ENCODE measurements at regions not wholly inside any gene's neighbourhood (a gene's known extent, or its start where the extent isn't known, plus 50 kb on each side); places are given as distances from the start of the nearest gene placed in this dataset.

DNA sequence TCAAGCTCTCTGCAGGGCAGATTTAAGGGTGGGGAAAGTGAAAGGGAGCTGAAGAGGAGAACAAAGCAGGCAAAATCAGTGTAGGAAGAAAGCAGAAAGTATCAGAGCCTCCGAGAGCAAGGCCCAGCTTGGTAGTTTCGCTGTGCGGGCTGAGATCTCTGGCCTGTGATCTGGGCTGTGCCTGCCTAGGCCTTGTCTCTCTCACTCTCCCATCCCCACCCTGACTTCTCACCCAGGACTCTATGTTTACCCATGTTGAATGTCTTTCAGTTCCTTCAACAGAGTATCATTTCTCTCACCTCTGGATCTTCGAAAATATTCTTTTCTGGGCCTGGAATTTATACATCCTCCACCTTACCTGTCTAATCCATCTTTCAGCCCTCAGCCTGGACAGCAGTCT, 391.3 kb downstream of the FOXO1 start:
- H3K36me3 ChIP-seq (ENCODE audit: control insufficient read depth in 5 of 5, insufficient read depth in 5 of 5, low read length in 5 of 5) = no peaks in the 10 kb centered on the region
- no peak overlapping the region for H3K4me3 ChIP-seq (ENCODE audit: low read depth in 1 of 5, low read length in 5 of 5)
- H3K9ac ChIP-seq (ENCODE audit: low read length in 5 of 5) = no peak overlapping the region
- peaks cover 6 to 51% (median 47%) of the 10 kb centered on the region in 5 donors for H3K4me1 ChIP-seq (ENCODE audit: control insufficient read depth in 5 of 5, insufficient read depth in 5 of 5, low read length in 5 of 5)
- H3K9me3 ChIP-seq (ENCODE audit: control insufficient read depth in 5 of 5, low read length in 5 of 5) = no peaks in the 10 kb centered on the region
- H3K27me3 ChIP-seq (ENCODE audit: control insufficient read depth in 5 of 5, insufficient read depth in 4 of 5, low read length in 5 of 5) = no peaks in the 10 kb centered on the region
- H3K27ac ChIP-seq (ENCODE audit: low read depth, low read length) = peak overlapping the region; percentile 27

DNA sequence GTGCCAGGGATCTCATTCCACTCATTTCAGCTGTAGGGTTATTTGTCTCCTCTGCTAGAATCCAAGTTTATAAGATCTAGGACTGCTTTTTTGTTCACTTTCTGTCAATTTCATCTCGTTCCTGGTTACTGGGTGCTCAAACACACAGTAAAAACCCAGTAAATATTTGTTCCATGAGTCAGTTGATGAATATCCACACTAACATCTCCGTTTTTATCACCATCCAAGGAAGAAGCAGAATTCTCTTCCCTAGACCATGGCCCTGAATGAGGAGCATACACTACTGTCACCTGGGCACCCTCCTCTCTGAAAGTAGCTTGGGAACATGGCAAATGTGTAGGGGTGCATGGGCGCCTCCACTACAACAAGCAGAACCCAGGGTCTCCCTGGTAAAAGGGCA, 390.8 kb downstream of the FOXO1 start:
- Histone ChIP-seq H3K27ac (ENCODE audit: low read depth, low read length) (peak overlapping the region; percentile 27), H3K4me1 (ENCODE audit: control insufficient read depth in 5 of 5, insufficient read depth in 5 of 5, low read length in 5 of 5) (peaks cover 6 to 50% (median 47%) of the 10 kb centered on the region in 5 donors), H3K4me3 (ENCODE audit: low read depth in 1 of 5, low read length in 5 of 5) (no peak overlapping the region), H3K9ac (ENCODE audit: low read length in 5 of 5) (no peak overlapping the region), H3K9me3 (ENCODE audit: control insufficient read depth in 5 of 5, low read length in 5 of 5) (no peaks in the 10 kb centered on the region), H3K27me3 (ENCODE audit: control insufficient read depth in 5 of 5, insufficient read depth in 4 of 5, low read length in 5 of 5) (no peaks in the 10 kb centered on the region), H3K36me3 (ENCODE audit: control insufficient read depth in 5 of 5, insufficient read depth in 5 of 5, low read length in 5 of 5) (no peaks in the 10 kb centered on the region)

GRCh38 chr13:40283666-40284065, 382.8 kb downstream of the FOXO1 start:
- no peak overlapping the region for H3K4me3 ChIP-seq (ENCODE audit: low read depth in 1 of 5, low read length in 5 of 5)
- no peak overlapping the region for H3K27ac ChIP-seq (ENCODE audit: low read depth, low read length)
- H3K27me3 ChIP-seq (ENCODE audit: control insufficient read depth in 5 of 5, insufficient read depth in 4 of 5, low read length in 5 of 5) = no peaks in the 10 kb centered on the region
- no peaks in the 10 kb centered on the region for H3K9me3 ChIP-seq (ENCODE audit: control insufficient read depth in 5 of 5, low read length in 5 of 5)
- no peak overlapping the region for H3K9ac ChIP-seq (ENCODE audit: low read length in 5 of 5)
- no peaks in the 10 kb centered on the region for H3K4me1 ChIP-seq (ENCODE audit: control insufficient read depth in 5 of 5, insufficient read depth in 5 of 5, low read length in 5 of 5)
- H3K36me3 ChIP-seq (ENCODE audit: control insufficient read depth in 5 of 5, insufficient read depth in 5 of 5, low read length in 5 of 5) = no peaks in the 10 kb centered on the region

DNA sequence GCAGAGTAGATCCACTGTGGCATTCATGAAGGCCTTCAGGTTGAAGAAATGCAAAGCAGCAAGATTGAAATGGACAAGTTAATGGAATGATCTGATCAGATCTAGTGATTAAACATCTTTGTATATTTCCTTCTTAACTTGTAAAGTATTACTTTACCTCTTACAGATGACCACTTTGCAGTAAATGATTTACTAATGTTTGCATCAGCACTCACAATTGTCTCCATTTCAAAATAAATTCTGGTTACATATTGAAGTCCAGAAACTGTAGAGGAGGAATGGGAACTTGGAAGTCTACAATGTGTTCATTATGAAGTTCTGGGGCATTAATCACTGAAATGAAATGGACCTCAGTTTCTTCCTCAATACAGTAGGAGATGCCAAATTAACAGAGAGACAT, 380.8 kb downstream of the FOXO1 start:
- no peaks in the 10 kb centered on the region for H3K4me1 ChIP-seq (ENCODE audit: control insufficient read depth in 5 of 5, insufficient read depth in 5 of 5, low read length in 5 of 5)
- no peaks in the 10 kb centered on the region for H3K36me3 ChIP-seq (ENCODE audit: control insufficient read depth in 5 of 5, insufficient read depth in 5 of 5, low read length in 5 of 5)
- no peak overlapping the region for H3K4me3 ChIP-seq (ENCODE audit: low read depth in 1 of 5, low read length in 5 of 5)
- H3K27me3 ChIP-seq (ENCODE audit: control insufficient read depth in 5 of 5, insufficient read depth in 4 of 5, low read length in 5 of 5) = no peaks in the 10 kb centered on the region
- no peak overlapping the region for H3K27ac ChIP-seq (ENCODE audit: low read depth, low read length)
- H3K9ac ChIP-seq (ENCODE audit: low read length in 5 of 5) = no peak overlapping the region
- no peaks in the 10 kb centered on the region for H3K9me3 ChIP-seq (ENCODE audit: control insufficient read depth in 5 of 5, low read length in 5 of 5)

DNA sequence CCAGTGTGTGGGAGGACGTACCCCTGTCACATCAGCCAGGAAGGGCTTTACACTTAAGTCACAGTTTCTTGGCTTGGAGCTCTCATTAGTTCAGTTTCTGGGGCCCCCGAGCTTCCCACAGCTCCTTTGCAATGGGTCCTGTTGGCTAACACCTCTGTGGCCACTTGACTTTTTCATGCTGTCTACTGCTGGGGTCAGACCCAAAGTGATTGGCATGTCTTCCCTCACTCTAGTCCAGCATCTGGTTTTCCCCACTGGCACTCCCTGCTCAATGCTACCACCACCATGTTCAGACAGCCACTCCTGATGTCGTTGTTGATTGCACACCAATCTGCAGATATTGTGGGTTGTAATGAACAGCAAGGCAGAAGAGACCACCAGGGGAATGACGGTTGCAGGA, 379.0 kb downstream of the FOXO1 start:
- Histone ChIP-seq H3K27ac (ENCODE audit: low read depth, low read length) (no peak overlapping the region), H3K36me3 (ENCODE audit: control insufficient read depth in 5 of 5, insufficient read depth in 5 of 5, low read length in 5 of 5) (no peaks in the 10 kb centered on the region), H3K9me3 (ENCODE audit: control insufficient read depth in 5 of 5, low read length in 5 of 5) (no peaks in the 10 kb centered on the region), H3K27me3 (ENCODE audit: control insufficient read depth in 5 of 5, insufficient read depth in 4 of 5, low read length in 5 of 5) (no peaks in the 10 kb centered on the region), H3K4me1 (ENCODE audit: control insufficient read depth in 5 of 5, insufficient read depth in 5 of 5, low read length in 5 of 5) (no peaks in the 10 kb centered on the region), H3K9ac (ENCODE audit: low read length in 5 of 5) (no peak overlapping the region), H3K4me3 (ENCODE audit: low read depth in 1 of 5, low read length in 5 of 5) (no peak overlapping the region)

- H3K4me3 ChIP-seq (ENCODE audit: low read depth in 1 of 5, low read length in 5 of 5) = no peak overlapping the region
- H3K9ac ChIP-seq (ENCODE audit: low read length in 5 of 5) = no peak overlapping the region
- no peaks in the 10 kb centered on the region for H3K27me3 ChIP-seq (ENCODE audit: control insufficient read depth in 5 of 5, insufficient read depth in 4 of 5, low read length in 5 of 5)
- no peak overlapping the region for H3K27ac ChIP-seq (ENCODE audit: low read depth, low read length)
- H3K4me1 ChIP-seq (ENCODE audit: control insufficient read depth in 5 of 5, insufficient read depth in 5 of 5, low read length in 5 of 5) = no peaks in the 10 kb centered on the region
- no peaks in the 10 kb centered on the region for H3K9me3 ChIP-seq (ENCODE audit: control insufficient read depth in 5 of 5, low read length in 5 of 5)
- H3K36me3 ChIP-seq (ENCODE audit: control insufficient read depth in 5 of 5, insufficient read depth in 5 of 5, low read length in 5 of 5) = no peaks in the 10 kb centered on the region
Observed at GRCh38 chr13:40288259-40288658, 378.2 kb downstream of the FOXO1 start.

- Histone ChIP-seq H3K27ac (ENCODE audit: low read depth, low read length) (no peak overlapping the region), H3K36me3 (ENCODE audit: control insufficient read depth in 5 of 5, insufficient read depth in 5 of 5, low read length in 5 of 5) (no peaks in the 10 kb centered on the region), H3K4me1 (ENCODE audit: control insufficient read depth in 5 of 5, insufficient read depth in 5 of 5, low read length in 5 of 5) (no peaks in the 10 kb centered on the region), H3K27me3 (ENCODE audit: control insufficient read depth in 5 of 5, insufficient read depth in 4 of 5, low read length in 5 of 5) (no peaks in the 10 kb centered on the region), H3K4me3 (ENCODE audit: low read depth in 1 of 5, low read length in 5 of 5) (no peak overlapping the region), H3K9ac (ENCODE audit: low read length in 5 of 5) (no peak overlapping the region), H3K9me3 (ENCODE audit: control insufficient read depth in 5 of 5, low read length in 5 of 5) (peaks cover 0 to 4% (median under 1%) of the 10 kb centered on the region in 5 donors)
Observed at GRCh38 chr13:40290758-40291157, 375.7 kb downstream of the FOXO1 start.

GRCh38 chr13:40292108-40292507, 374.3 kb downstream of the FOXO1 start:
- Histone ChIP-seq H3K9me3 (ENCODE audit: control insufficient read depth in 5 of 5, low read length in 5 of 5) (peaks cover 0 to 15% (median 10%) of the 10 kb centered on the region in 5 donors), H3K36me3 (ENCODE audit: control insufficient read depth in 5 of 5, insufficient read depth in 5 of 5, low read length in 5 of 5) (no peaks in the 10 kb centered on the region), H3K27me3 (ENCODE audit: control insufficient read depth in 5 of 5, insufficient read depth in 4 of 5, low read length in 5 of 5) (no peaks in the 10 kb centered on the region), H3K9ac (ENCODE audit: low read length in 5 of 5) (no peak overlapping the region), H3K27ac (ENCODE audit: low read depth, low read length) (no peak overlapping the region), H3K4me1 (ENCODE audit: control insufficient read depth in 5 of 5, insufficient read depth in 5 of 5, low read length in 5 of 5) (no peaks in the 10 kb centered on the region), H3K4me3 (ENCODE audit: low read depth in 1 of 5, low read length in 5 of 5) (no peak overlapping the region)

DNA sequence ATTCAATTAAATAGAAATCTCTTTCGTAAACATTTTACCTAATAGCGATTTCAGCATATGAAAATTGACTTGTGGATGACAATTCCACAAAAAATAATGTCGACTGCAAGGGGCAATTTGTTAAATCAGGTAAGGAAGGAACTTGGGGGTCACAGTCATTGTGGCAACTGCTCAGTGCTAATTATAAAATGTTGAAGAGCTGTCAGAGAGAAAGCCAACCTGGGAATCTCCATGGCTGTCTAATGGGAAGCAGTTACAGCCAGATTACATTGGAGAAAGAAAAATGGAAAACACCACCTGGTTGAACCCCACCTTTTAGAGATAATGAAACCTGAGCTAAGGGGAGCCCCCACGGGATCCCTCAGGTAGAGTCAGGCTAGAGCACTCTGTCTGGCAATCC, 373.9 kb downstream of the FOXO1 start:
- Histone ChIP-seq H3K36me3 (ENCODE audit: control insufficient read depth in 5 of 5, insufficient read depth in 5 of 5, low read length in 5 of 5) (no peaks in the 10 kb centered on the region), H3K27ac (ENCODE audit: low read depth, low read length) (no peak overlapping the region), H3K9me3 (ENCODE audit: control insufficient read depth in 5 of 5, low read length in 5 of 5) (peaks cover 0 to 15% (median 10%) of the 10 kb centered on the region in 5 donors), H3K4me1 (ENCODE audit: control insufficient read depth in 5 of 5, insufficient read depth in 5 of 5, low read length in 5 of 5) (no peaks in the 10 kb centered on the region), H3K9ac (ENCODE audit: low read length in 5 of 5) (no peak overlapping the region), H3K4me3 (ENCODE audit: low read depth in 1 of 5, low read length in 5 of 5) (no peak overlapping the region), H3K27me3 (ENCODE audit: control insufficient read depth in 5 of 5, insufficient read depth in 4 of 5, low read length in 5 of 5) (no peaks in the 10 kb centered on the region)

- Histone ChIP-seq H3K4me3 (ENCODE audit: low read depth in 1 of 5, low read length in 5 of 5) (no peak overlapping the region), H3K27me3 (ENCODE audit: control insufficient read depth in 5 of 5, insufficient read depth in 4 of 5, low read length in 5 of 5) (no peaks in the 10 kb centered on the region), H3K9ac (ENCODE audit: low read length in 5 of 5) (no peak overlapping the region), H3K36me3 (ENCODE audit: control insufficient read depth in 5 of 5, insufficient read depth in 5 of 5, low read length in 5 of 5) (no peaks in the 10 kb centered on the region), H3K27ac (ENCODE audit: low read depth, low read length) (no peak overlapping the region), H3K9me3 (ENCODE audit: control insufficient read depth in 5 of 5, low read length in 5 of 5) (peaks cover 0 to 9% (median 7%) of the 10 kb centered on the region in 5 donors), H3K4me1 (ENCODE audit: control insufficient read depth in 5 of 5, insufficient read depth in 5 of 5, low read length in 5 of 5) (peaks cover 0 to 6% (median 0%) of the 10 kb centered on the region in 5 donors)
Observed at GRCh38 chr13:40302351-40302750, 364.1 kb downstream of the FOXO1 start.

DNA sequence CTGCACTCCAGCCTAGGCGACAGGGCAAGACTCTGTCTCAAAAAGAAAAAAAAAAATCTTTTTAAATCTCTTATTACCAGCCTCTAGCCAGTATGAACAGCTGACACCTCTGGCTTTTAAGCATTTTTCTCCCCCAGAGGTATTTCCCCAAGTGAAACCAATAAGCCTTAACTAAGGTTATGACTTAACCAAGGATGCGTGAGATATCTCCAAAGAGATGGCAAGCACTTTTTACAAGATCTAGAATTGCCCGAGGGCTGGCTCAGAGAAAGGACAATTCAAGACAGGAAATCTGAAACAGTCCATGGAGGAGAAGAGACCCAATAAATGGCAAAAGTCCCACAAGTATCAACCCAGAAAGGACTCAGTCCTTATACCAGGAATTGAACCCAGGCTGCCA, 362.1 kb downstream of the FOXO1 start:
- H3K36me3 ChIP-seq (ENCODE audit: control insufficient read depth in 5 of 5, insufficient read depth in 5 of 5, low read length in 5 of 5) = peaks cover 0 to 5% (median 0%) of the 10 kb centered on the region in 5 donors
- H3K9ac ChIP-seq (ENCODE audit: low read length in 5 of 5) = no peak overlapping the region
- H3K27ac ChIP-seq (ENCODE audit: low read depth, low read length) = no peak overlapping the region
- H3K4me1 ChIP-seq (ENCODE audit: control insufficient read depth in 5 of 5, insufficient read depth in 5 of 5, low read length in 5 of 5) = no peaks in the 10 kb centered on the region
- H3K4me3 ChIP-seq (ENCODE audit: low read depth in 1 of 5, low read length in 5 of 5) = no peak overlapping the region
- peaks cover 0 to 9% (median 7%) of the 10 kb centered on the region in 5 donors for H3K9me3 ChIP-seq (ENCODE audit: control insufficient read depth in 5 of 5, low read length in 5 of 5)
- no peaks in the 10 kb centered on the region for H3K27me3 ChIP-seq (ENCODE audit: control insufficient read depth in 5 of 5, insufficient read depth in 4 of 5, low read length in 5 of 5)

Measured in subcutaneous abdominal adipose tissue (tissue), 5 donors.